GM12892 (cell line): ENCODE measurements at regions not wholly inside any gene's neighbourhood (a gene's known extent, or its start where the extent isn't known, plus 50 kb on each side); places are given as distances from the start of the nearest gene placed in this dataset.

ENCODE experiments used
- POLR2A ChIP-seq: IDR thresholded peaks from 2 replicates; pipeline ENCODE4 v1.6.1; 2011; ENCODE audit warnings: low read depth, low read length, control low read depth
- POLR2AphosphoS5 ChIP-seq: IDR thresholded peaks from 2 replicates; pipeline ENCODE4 v1.6.1; 2011; ENCODE audit warnings: low read depth, low read length, control low read depth

- TF ChIP-seq POLR2A (no peak), POLR2AphosphoS5 (no peak)
These were observed 243.0 kb upstream of the PTGER4 start for GRCh38 chr5:40436535-40437237.
